HG02852 (cell line): ENCODE measurements at regions not wholly inside any gene's neighbourhood (a gene's known extent, or its start where the extent isn't known, plus 50 kb on each side); places are given as distances from the start of the nearest gene placed in this dataset.

Experiments used
- ATAC-seq: cut with Tn5 transposase; IDR thresholded peaks from one replicate; pipeline ENCODE4 v1.9.1; 2021; ENCODE audit warnings: mild to moderate bottlenecking, moderate library complexity; ENCODE audit not compliant: unreplicated experiment

- no peak for ATAC-seq
These were observed 417.7 kb downstream of the INSC start for GRCh38 chr11:15532432-15532831.

GRCh38 chr11:15534266-15534665 is 419.5 kb downstream of the INSC start:
- ATAC-seq: no peak

- ATAC-seq: no peak
These were observed 420.7 kb downstream of the INSC start for GRCh38 chr11:15535414-15535813.

GRCh38 chr11:15536438-15536837 is 421.7 kb downstream of the INSC start:
- no peak for ATAC-seq

GRCh38 chr11:15539645-15540044 is 424.9 kb downstream of the INSC start:
- ATAC-seq: no peak

- no peak for ATAC-seq
These were observed 426.4 kb downstream of the INSC start for GRCh38 chr11:15541079-15541478.

GRCh38 chr11:15544353-15544752 is 429.6 kb downstream of the INSC start:
- ATAC-seq: no peak

- ATAC-seq: no peak
These were observed 433.0 kb downstream of the INSC start for GRCh38 chr11:15547685-15548084.

GRCh38 chr11:15551901-15552851 is 437.5 kb downstream of the INSC start:
- no peak for ATAC-seq

GRCh38 chr11:15555161-15555560 is 440.4 kb downstream of the INSC start:
- ATAC-seq: no peak

GRCh38 chr11:15557457-15558230 is 442.9 kb downstream of the INSC start:
- ATAC-seq: no peak

GRCh38 chr11:15558513-15559181 is 443.9 kb downstream of the INSC start:
- no peak for ATAC-seq

- ATAC-seq: no peak
These were observed 446.2 kb downstream of the INSC start for GRCh38 chr11:15560689-15561467.

GRCh38 chr11:15562230-15562629 is 447.5 kb downstream of the INSC start:
- no peak for ATAC-seq

- ATAC-seq: no peak
These were observed 448.3 kb downstream of the INSC start for GRCh38 chr11:15563054-15563453.

GRCh38 chr11:15565880-15566279 is 451.2 kb downstream of the INSC start:
- no peak for ATAC-seq

- no peak for ATAC-seq
These were observed 453.7 kb downstream of the INSC start for GRCh38 chr11:15568440-15568839.

GRCh38 chr11:15569305-15570025 is 454.7 kb downstream of the INSC start:
- no peak for ATAC-seq

- no peak for ATAC-seq
These were observed 460.7 kb downstream of the INSC start for GRCh38 chr11:15575409-15575808.

GRCh38 chr11:15576769-15577168 is 462.0 kb downstream of the INSC start:
- ATAC-seq: no peak
